HG02884 (cell line): ENCODE measurements at regions not wholly inside any gene's neighbourhood (a gene's known extent, or its start where the extent isn't known, plus 50 kb on each side); places are given as distances from the start of the nearest gene placed in this dataset.
A peak's percentile ranks its signal among the peaks of the same experiment; 100 is the strongest.

Experiments
- ATAC-seq: cut with Tn5 transposase; IDR thresholded peaks from one replicate; pipeline ENCODE4 v1.9.1; 2021; ENCODE audit warnings: mild to moderate bottlenecking, moderate library complexity; ENCODE audit not compliant: unreplicated experiment

DNA sequence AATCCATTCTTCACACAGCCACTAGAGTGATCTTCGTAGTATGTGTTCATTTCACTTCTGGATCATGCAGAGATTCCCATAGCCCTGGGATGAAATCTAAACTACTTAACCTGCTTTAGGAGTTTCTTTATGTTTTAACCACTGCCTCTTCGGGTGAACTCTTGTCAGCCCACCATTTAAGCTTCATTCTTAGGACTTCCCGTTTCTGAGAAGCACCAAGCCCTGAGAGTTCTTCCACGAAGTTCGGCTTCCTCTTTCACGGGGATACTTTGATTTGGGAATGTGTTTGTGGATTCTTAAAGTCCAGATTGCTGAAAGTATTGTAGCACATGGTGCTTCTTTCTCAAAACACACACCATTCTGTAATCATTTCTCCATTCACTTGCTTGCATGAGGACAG lies 205.0 kb downstream of the UBE2E3 start:
- ATAC-seq, result no peak

GRCh38 chr2:181185948-181186347 lies 205.5 kb downstream of the UBE2E3 start:
- no peak for ATAC-seq

GRCh38 chr2:181188605-181189004 lies 208.2 kb downstream of the UBE2E3 start:
- no peak for ATAC-seq

DNA sequence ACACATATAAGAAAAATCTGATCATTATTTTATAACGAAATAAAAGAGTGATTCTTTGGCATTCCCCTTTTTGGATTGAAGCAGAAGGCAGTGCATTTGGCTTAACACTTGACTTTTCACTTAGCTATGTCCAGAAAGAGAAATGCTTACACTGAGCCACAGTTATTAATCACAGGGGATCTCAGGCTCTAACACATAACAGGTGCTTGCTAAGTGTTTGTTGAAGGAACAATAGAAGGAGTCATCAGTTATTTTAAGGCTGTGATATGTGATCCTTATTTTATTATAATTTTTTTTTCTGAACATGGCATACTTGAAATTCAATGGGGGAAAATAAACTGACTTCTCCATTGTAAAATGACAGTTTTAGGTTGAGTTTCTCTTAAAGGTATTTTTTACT lies 209.5 kb downstream of the UBE2E3 start:
- ATAC-seq, result no peak

GRCh38 chr2:181190711-181191110 lies 210.3 kb downstream of the UBE2E3 start:
- ATAC-seq, result no peak

GRCh38 chr2:181193550-181193949 lies 213.1 kb downstream of the UBE2E3 start:
- no peak for ATAC-seq

DNA sequence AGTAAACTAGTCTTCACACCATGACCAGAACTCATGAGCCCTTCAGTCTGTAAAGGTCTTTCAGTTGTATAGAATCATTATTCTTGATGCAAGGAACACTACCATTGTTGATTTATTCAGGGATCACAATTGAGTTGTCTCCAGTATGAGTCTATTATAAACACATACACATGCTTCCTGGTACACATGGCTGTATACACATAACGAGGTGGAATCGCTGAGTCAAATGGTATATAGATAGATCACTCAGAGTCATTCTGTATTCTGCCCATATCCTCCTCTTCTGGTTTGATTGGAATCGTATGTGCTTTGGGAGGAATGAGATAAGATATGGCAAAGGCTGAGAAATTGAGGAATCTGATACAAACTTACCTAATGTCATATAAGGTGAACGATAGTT lies 216.0 kb downstream of the UBE2E3 start:
- no peak for ATAC-seq

GRCh38 chr2:181197140-181197760 lies 216.8 kb downstream of the UBE2E3 start:
- no peak for ATAC-seq

DNA sequence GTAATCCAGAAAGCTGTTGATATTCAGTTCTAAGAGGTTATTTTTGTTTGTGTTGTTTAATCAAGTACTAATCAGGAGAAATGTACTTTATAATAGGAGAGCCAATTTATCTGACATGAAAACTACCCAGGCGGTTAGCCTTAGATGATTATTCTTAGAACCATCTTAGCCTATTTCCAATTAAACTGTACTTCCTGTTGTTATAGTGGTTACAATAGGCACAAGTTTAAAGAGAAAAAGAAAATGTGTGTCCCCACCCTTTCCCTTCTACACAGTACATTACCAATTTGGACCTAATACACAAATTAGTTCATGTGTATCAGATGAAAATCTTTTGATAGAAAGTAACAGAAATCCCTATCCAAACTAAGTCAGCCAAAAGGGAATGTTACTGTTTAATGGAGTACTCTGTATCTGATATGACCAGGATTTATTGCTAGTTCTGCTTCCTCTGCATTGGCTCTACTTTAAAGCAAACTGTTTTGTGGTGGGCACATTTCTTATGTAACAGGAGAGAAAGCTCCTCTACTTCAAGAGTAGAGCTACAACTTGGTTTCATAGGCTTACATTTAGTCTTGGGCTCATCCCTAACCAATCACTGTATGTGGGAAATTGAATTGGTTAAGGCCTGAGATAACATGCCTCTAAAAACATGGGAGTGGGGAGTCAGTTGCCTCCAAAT lies 217.9 kb downstream of the UBE2E3 start:
- ATAC-seq, result no peak

- ATAC-seq, result no peak
These were observed 223.0 kb downstream of the UBE2E3 start for GRCh38 chr2:181203412-181203811.

GRCh38 chr2:181203916-181204315 lies 223.5 kb downstream of the UBE2E3 start:
- no peak for ATAC-seq

DNA sequence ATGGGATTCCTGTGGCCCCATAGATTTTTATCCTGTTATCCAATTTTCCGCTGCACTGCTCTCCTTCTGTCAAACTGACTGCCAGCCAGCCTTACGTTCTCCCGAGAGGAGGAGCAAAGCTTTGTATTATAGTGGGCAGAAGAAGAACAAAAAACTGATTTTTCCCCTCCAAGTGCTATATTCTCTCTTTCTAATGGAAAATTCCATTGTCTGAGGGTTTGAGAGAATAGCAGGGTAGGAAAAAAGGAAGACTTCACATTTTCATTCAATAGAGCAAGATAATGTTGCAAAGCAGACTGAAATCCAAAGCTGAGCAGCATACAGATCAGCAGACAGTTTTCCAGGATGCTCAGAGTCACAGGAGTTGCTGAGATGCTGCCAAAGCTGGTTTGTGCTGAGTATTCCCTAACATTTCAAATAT lies 238.0 kb downstream of the UBE2E3 start:
- ATAC-seq, result no peak

DNA sequence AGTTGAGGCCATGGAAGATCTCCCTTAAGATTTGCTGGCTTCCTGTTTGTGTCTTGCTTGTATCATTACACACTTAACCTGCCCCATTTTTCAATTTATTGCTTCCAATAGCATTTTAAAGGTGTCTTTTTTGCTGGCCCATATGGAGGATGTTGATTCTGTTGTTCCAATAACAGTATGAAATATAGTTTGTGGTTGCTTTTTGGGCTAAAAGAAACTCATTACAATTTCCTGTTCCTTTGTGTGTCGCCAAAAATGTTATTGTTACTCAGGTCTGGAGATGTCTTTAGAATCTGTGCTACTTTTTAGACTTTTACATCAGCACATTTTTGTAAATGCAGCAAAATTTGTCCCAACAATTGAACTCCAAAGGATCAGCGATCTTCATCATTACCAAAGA lies 234.0 kb upstream of the ITGA4 start:
- no peak for ATAC-seq

DNA sequence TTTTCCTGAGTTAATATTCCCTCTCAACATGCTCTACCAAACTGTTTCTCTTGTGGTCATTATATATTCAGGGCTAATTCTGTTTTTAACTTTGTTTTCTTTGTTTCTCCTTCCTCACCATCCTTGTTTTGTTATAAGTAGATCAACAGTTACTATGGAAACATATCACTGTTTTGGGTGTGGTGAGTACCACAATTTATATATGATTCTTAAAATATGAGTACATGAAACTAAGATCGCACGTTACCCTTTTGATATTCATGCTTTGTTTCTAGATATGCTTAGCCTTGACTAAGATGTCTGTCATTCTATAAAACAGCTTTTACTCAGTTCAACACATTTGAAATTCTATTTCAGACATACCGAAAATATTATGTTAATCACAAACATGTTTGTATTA lies 232.3 kb upstream of the ITGA4 start:
- ATAC-seq, result no peak

DNA sequence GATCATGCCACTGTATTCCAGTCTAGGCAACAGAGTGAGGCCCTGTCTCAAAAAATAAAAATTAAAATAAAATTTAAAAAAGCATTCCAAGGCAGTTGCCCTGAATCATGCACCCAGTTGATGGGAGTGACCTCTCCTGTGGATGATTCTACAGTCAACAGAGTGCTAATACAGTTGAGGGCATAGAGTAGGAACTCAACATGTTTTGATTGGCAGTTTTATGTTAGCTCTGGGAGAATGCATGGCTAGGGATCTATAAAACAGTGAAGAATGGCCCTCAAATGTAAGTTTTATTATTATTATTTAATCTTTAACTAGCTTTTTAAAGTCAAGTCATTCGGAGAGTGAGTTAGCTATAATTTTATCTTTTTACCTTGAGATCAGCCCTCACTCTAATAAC lies 228.5 kb upstream of the ITGA4 start:
- ATAC-seq, result no peak

GRCh38 chr2:181231151-181231550 lies 226.0 kb upstream of the ITGA4 start:
- no peak for ATAC-seq

- ATAC-seq, result no peak
These were observed 225.1 kb upstream of the ITGA4 start for GRCh38 chr2:181231886-181232621.

DNA sequence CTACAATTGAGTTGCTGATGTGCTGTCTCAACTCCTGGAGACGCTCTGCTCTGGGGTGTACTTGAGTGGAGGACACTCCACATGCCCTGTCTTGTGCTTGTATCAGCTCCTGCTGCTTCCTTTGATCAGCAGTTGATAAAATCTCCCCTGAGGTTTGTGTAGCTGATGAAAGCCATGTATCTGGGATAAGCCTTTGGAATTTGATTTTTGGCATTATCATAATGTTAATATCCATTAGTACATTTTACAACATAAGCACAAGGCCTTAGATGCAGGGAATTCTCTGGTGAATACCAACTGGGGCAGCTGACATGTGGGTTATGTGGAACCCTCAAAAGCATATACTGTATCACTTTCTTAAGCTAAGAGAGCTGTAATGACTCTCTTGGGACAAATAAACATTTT lies 222.7 kb upstream of the ITGA4 start:
- ATAC-seq, result no peak

GRCh38 chr2:181235011-181235410 lies 222.2 kb upstream of the ITGA4 start:
- no peak for ATAC-seq

DNA sequence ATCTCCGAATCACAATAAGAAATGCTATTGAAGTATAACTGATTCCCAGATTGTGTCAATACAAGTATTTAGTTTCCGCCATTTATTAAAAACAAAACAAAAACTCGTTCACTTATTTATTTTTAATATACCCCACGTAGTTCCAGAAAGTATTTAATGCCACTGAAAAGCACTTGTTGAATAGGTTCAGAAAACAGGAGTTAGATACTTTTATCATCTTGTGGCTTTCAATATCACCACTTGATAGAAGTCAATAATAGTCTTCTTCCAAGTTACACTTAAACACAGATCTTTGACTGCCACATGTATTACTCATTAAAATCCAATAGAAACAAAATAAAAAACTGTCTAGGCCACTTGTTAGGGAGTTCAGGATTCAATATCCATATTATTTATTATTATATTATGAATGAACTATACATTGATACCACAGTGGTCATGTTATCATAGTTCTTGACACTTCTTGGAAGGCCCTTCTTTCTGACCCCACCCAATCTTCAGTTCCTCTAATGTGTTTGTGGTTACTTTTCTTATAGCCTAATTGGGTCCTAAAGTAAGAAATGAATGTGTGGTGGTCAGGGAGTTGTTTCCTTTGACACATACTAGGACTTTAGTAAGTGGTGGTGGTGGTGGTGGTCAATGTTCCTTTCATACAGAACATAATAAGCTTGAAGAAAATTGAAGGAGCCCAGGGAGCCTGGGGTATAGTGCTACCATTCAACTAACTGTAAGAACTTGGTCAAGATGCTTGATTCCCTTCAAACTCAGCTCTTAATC lies 221.3 kb upstream of the ITGA4 start:
- ATAC-seq, result peak; percentile 98

DNA sequence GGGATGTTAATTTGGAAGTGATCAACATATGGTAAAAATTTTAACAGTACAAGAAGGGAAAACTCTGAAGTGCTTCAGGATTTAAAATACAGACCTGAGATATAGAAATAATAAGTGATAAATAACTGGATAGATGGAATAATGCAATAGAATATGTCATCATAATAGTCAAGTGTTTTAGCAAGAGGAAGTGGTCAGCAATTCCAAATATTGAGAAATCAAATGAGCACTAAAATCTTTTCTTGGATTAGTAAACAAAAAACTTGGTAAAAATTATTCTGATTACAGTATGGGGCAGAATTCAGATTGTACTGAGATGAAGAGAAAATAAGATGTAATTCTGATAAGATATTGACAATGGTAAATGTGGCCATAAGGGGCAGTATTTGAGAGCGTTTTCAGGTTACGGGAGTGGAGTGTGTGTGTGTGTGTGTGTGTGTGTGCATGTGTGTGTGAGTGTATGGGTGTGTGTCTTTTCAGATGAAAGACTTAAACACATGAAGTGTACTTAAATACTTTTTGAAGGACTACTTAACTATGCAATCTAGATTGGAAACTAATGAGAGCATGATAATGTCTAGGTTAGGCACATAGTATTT lies 217.9 kb upstream of the ITGA4 start:
- ATAC-seq, result no peak
